CD14-positive monocyte (primary cell): ENCODE measurements at regions not wholly inside any gene's neighbourhood (a gene's known extent, or its start where the extent isn't known, plus 50 kb on each side); places are given as distances from the start of the nearest gene placed in this dataset.

ENCODE experiments used
- DNase-seq, 3 donors: peaks; one replicate each; pipeline ENCODE4 v3.0.0-alpha.2; 2011 to 2022
- H2AFZ ChIP-seq: 2 replicates; pipeline ENCODE4 v1.6.0; 2012; ENCODE audit warnings: mild to moderate bottlenecking, low read depth, low read length, inconsistent platforms; ENCODE audit not compliant: insufficient read depth, poor library complexity, severe bottlenecking
- H3K27ac ChIP-seq, 2 donors: 1 replicate in 1 of 2; 2 replicates in 1 of 2; pipeline ENCODE4 v1.5.1; 2012 to 2013; ENCODE audit warnings: low read length in 2 of 2, control low read depth in 1 of 2, inconsistent platforms in 1 of 2, low read depth in 1 of 2, mild to moderate bottlenecking in 1 of 2
- H3K27me3 ChIP-seq, 2 donors: one replicate each; pipeline versions ENCODE4 v1.6.0 to v1.6.1; 2011 to 2013; ENCODE audit warnings: low read length in 2 of 2; ENCODE audit not compliant: control insufficient read depth in 2 of 2, insufficient read depth in 2 of 2
- H3K36me3 ChIP-seq, 2 donors: replicated peaks in 1 of 2; 1 replicate in 1 of 2; 2 replicates in 1 of 2; pipeline versions ENCODE4 v1.5.1 to v1.6.1; 2012 to 2013; ENCODE audit warnings: low read length in 2 of 2, control low read depth in 1 of 2, inconsistent platforms in 1 of 2, mild to moderate bottlenecking in 1 of 2; ENCODE audit not compliant: insufficient read depth in 2 of 2, control insufficient read depth in 1 of 2
- H3K4me1 ChIP-seq, 2 donors: 1 replicate in 1 of 2; 2 replicates in 1 of 2; pipeline versions ENCODE4 v1.5.1 to v1.6.1; 2012 to 2013; ENCODE audit warnings: low read length in 2 of 2, control low read depth in 1 of 2, inconsistent platforms in 1 of 2, mild to moderate bottlenecking in 1 of 2, moderate library complexity in 1 of 2; ENCODE audit not compliant: insufficient read depth in 2 of 2, control insufficient read depth in 1 of 2
- H3K4me2 ChIP-seq: replicated peaks from 2 replicates; pipeline ENCODE3; 2012; ENCODE audit warnings: low read length, moderate library complexity, mild to moderate bottlenecking; ENCODE audit not compliant: poor library complexity, severe bottlenecking; ENCODE audit errors: extremely low read depth
- H3K4me3 ChIP-seq, 3 experiments: fragments of 200-600 bp in 1 of 3; sonication (generic) in 1 of 3; replicated peaks in 1 of 3; 1 replicate in 2 of 3; 2 replicates in 1 of 3; pipeline ENCODE4 v1.5.1; 2011 to 2013; ENCODE audit warnings: low read length in 3 of 3, mild to moderate bottlenecking in 3 of 3, control low read depth in 2 of 3, low read depth in 2 of 3, inconsistent platforms in 1 of 3, moderate library complexity in 1 of 3
- H3K79me2 ChIP-seq: 2 replicates; pipeline ENCODE4 v1.6.0; 2012; ENCODE audit warnings: mild to moderate bottlenecking, control low read depth, inconsistent platforms, low read length, moderate library complexity; ENCODE audit not compliant: insufficient read depth
- H3K9ac ChIP-seq: 2 replicates; pipeline ENCODE4 v1.6.0; 2017; ENCODE audit warnings: low read length, mild to moderate bottlenecking; ENCODE audit not compliant: insufficient read depth, poor library complexity, severe bottlenecking
- H3K9me3 ChIP-seq, 2 donors: replicated peaks in 1 of 2; 1 replicate in 1 of 2; 2 replicates in 1 of 2; pipeline versions ENCODE4 v1.5.1 to v1.6.1; 2012 to 2013; ENCODE audit warnings: low read length in 2 of 2, control low read depth in 1 of 2; ENCODE audit not compliant: control insufficient read depth in 1 of 2, insufficient read depth in 1 of 2
- H4K20me1 ChIP-seq: 2 replicates; pipeline ENCODE4 v1.6.0; 2012; ENCODE audit warnings: mild to moderate bottlenecking, low read length, control low read depth, moderate library complexity; ENCODE audit not compliant: insufficient read depth
- H3K27ac Mint-ChIP-seq, 7 donors: one replicate each; pipeline ENCODE4 v1.8.0; 2020; ENCODE audit warnings: mild to moderate bottlenecking in 7 of 7, mixed read lengths in 7 of 7, moderate library complexity in 6 of 7, inconsistent platforms in 2 of 7
- H3K27me3 Mint-ChIP-seq, 3 donors: one replicate each; pipeline ENCODE4 v1.8.0; 2021 to 2022; ENCODE audit warnings: low read depth in 3 of 3, mild to moderate bottlenecking in 3 of 3, mixed read lengths in 3 of 3, moderate library complexity in 3 of 3, inconsistent platforms in 1 of 3
- H3K36me3 Mint-ChIP-seq, 2 donors: one replicate each; pipeline ENCODE4 v1.8.0; 2020; ENCODE audit warnings: mixed read lengths in 2 of 2, inconsistent platforms in 1 of 2, mild to moderate bottlenecking in 1 of 2
- H3K4me1 Mint-ChIP-seq: one replicate; pipeline ENCODE4 v1.8.0; 2020; ENCODE audit warnings: mild to moderate bottlenecking, mixed read lengths
- H3K4me3 Mint-ChIP-seq, 2 donors: one replicate each; pipeline ENCODE4 v1.8.0; 2020; ENCODE audit warnings: mild to moderate bottlenecking in 2 of 2, mixed read lengths in 2 of 2, moderate library complexity in 1 of 2
- H3K9me3 Mint-ChIP-seq, 7 donors: one replicate each; pipeline ENCODE4 v1.8.0; 2020 to 2022; ENCODE audit warnings: mixed read lengths in 7 of 7, mild to moderate bottlenecking in 6 of 7, moderate library complexity in 6 of 7, inconsistent platforms in 2 of 7
- CTCF ChIP-seq: fragments of 200-600 bp; IDR thresholded peaks from one replicate; pipeline ENCODE4 v1.8.0; 2022; ENCODE audit warnings: antibody characterized with exemption, mild to moderate bottlenecking
- whole genome bisulfite sequencing: methylation state at CpG from one replicate; pipeline ENCODE4 v1.1.5; 2013; ENCODE audit warnings: missing lambda C conversion rate; ENCODE audit not compliant: insufficient coverage; 5-methylcytosine and 5-hydroxymethylcytosine counted together
- intact Hi-C, 2 donors: fragments of 100-400 bp; cut with micrococcal nuclease; formaldehyde crosslinking; loops; one replicate each; pipeline versions ENCODE4 v1.15.0 to v1.15.1; 2023

GRCh38 chr1:4593106-4593505, 61.3 kb upstream of the AJAP1 start:
- Histone ChIP-seq H3K9ac (no peak overlapping the region), H3K4me3 (no peak overlapping the region), H3K79me2 (no peaks in the 10 kb centered on the region), H3K4me2 (no peak overlapping the region), H3K4me1 (no peaks in the 10 kb centered on the region), H3K27ac (no peak overlapping the region), H3K9me3 (no peaks in the 10 kb centered on the region), H3K36me3 (no peaks in the 10 kb centered on the region), H2AFZ (no peak overlapping the region), H3K27me3 (no peaks in the 10 kb centered on the region), H4K20me1 (no peaks in the 10 kb centered on the region)
- Mint-ChIP-seq H3K4me3 (no peak overlapping the region), H3K36me3 (no peaks in the 10 kb centered on the region), H3K9me3 (peaks cover 0 to 3% (median 0%) of the 10 kb centered on the region in 7 donors), H3K27me3 (peaks cover 0 to 2% (median 2%) of the 10 kb centered on the region in 3 donors), H3K27ac (no peak overlapping the region), H3K4me1 (no peaks in the 10 kb centered on the region)
- no peak for DNase-seq
- TF ChIP-seq CTCF = no peak
- 79% methylated on average over 4 of the region's 7 CpGs for WGBS
- intact Hi-C loops = no loop called here

GRCh38 chr1:4594286-4594991, 60.0 kb upstream of the AJAP1 start:
- no peaks in the 10 kb centered on the region for H3K4me1 Mint-ChIP-seq
- H3K4me3 Mint-ChIP-seq = no peak overlapping the region
- no peak overlapping the region for H3K9ac ChIP-seq
- no peak overlapping the region for H2AFZ ChIP-seq
- no peaks in the 10 kb centered on the region for H3K4me1 ChIP-seq
- no peak for TF ChIP-seq CTCF
- no peaks in the 10 kb centered on the region for H3K27me3 ChIP-seq
- 86% methylated on average over 12 of the region's 13 CpGs for WGBS
- H3K36me3 ChIP-seq = no peaks in the 10 kb centered on the region
- H3K27me3 Mint-ChIP-seq = peaks cover 2% of the 10 kb centered on the region in 3 donors
- H4K20me1 ChIP-seq = no peaks in the 10 kb centered on the region
- intact Hi-C loops = no loop called here
- no peak for DNase-seq
- no peaks in the 10 kb centered on the region for H3K36me3 Mint-ChIP-seq
- peaks cover 0 to 3% (median 0%) of the 10 kb centered on the region in 7 donors for H3K9me3 Mint-ChIP-seq
- no peak overlapping the region for H3K27ac Mint-ChIP-seq
- H3K27ac ChIP-seq = no peak overlapping the region
- no peak overlapping the region for H3K4me2 ChIP-seq
- no peaks in the 10 kb centered on the region for H3K79me2 ChIP-seq
- H3K4me3 ChIP-seq = no peak overlapping the region
- H3K9me3 ChIP-seq = no peaks in the 10 kb centered on the region
